ENCODE measurements at regions not wholly inside any gene's neighbourhood (a gene's known extent, or its start where the extent isn't known, plus 50 kb on each side); places are given as distances from the start of the nearest gene placed in this dataset.
A peak's percentile ranks its signal among the peaks of the same experiment; 100 is the strongest.

- Histone ChIP-seq H3K27ac (ENCODE audit: insufficient read depth, low read length, poor library complexity, severe bottlenecking) (no peak overlapping the region), H3K36me3 (ENCODE audit: control insufficient read depth, insufficient read depth, low read length) (no peaks in the 10 kb centered on the region), H3K4me1 (ENCODE audit: control insufficient read depth, insufficient read depth, low read length, poor library complexity, severe bottlenecking) (peaks cover 4% of the 10 kb centered on the region), H3K27me3 (replicated peaks; ENCODE audit: control insufficient read depth, insufficient read depth, low read length, poor library complexity, severe bottlenecking) (peaks cover 3% of the 10 kb centered on the region), H3K4me3 (ENCODE audit: insufficient read depth, low read depth, low read length, poor library complexity, severe bottlenecking) (no peak overlapping the region), H3K9me3 (ENCODE audit: control insufficient read depth, low read length) (no peaks in the 10 kb centered on the region)
- no peak for DNase-seq
These were observed 69.8 kb upstream of the STEAP1B start for GRCh38 chr7:22569586-22570321.

GRCh38 chr7:22566592-22566991 lies 66.6 kb upstream of the STEAP1B start:
- Histone ChIP-seq H3K27me3 (replicated peaks; ENCODE audit: control insufficient read depth, insufficient read depth, low read length, poor library complexity, severe bottlenecking) (peaks cover 6% of the 10 kb centered on the region), H3K36me3 (ENCODE audit: control insufficient read depth, insufficient read depth, low read length) (no peaks in the 10 kb centered on the region), H3K27ac (ENCODE audit: insufficient read depth, low read length, poor library complexity, severe bottlenecking) (no peak overlapping the region), H3K4me1 (ENCODE audit: control insufficient read depth, insufficient read depth, low read length, poor library complexity, severe bottlenecking) (peaks cover 19% of the 10 kb centered on the region), H3K9me3 (ENCODE audit: control insufficient read depth, low read length) (no peaks in the 10 kb centered on the region), H3K4me3 (ENCODE audit: insufficient read depth, low read depth, low read length, poor library complexity, severe bottlenecking) (no peak overlapping the region)
- no peak for DNase-seq

- Histone ChIP-seq H3K4me3 (ENCODE audit: insufficient read depth, low read depth, low read length, poor library complexity, severe bottlenecking) (no peak overlapping the region), H3K27me3 (replicated peaks; ENCODE audit: control insufficient read depth, insufficient read depth, low read length, poor library complexity, severe bottlenecking) (peaks cover 6% of the 10 kb centered on the region), H3K36me3 (ENCODE audit: control insufficient read depth, insufficient read depth, low read length) (no peaks in the 10 kb centered on the region), H3K4me1 (ENCODE audit: control insufficient read depth, insufficient read depth, low read length, poor library complexity, severe bottlenecking) (peaks cover 19% of the 10 kb centered on the region), H3K27ac (ENCODE audit: insufficient read depth, low read length, poor library complexity, severe bottlenecking) (no peak overlapping the region), H3K9me3 (ENCODE audit: control insufficient read depth, low read length) (no peaks in the 10 kb centered on the region)
- DNase-seq: no peak
These were observed 66.2 kb upstream of the STEAP1B start for GRCh38 chr7:22566176-22566575.

GRCh38 chr7:22565315-22565811 lies 65.4 kb upstream of the STEAP1B start:
- peaks cover 19% of the 10 kb centered on the region for H3K4me1 ChIP-seq (ENCODE audit: control insufficient read depth, insufficient read depth, low read length, poor library complexity, severe bottlenecking)
- H3K36me3 ChIP-seq (ENCODE audit: control insufficient read depth, insufficient read depth, low read length): no peaks in the 10 kb centered on the region
- H3K27ac ChIP-seq (ENCODE audit: insufficient read depth, low read length, poor library complexity, severe bottlenecking): no peak overlapping the region
- DNase-seq: no peak
- no peak overlapping the region for H3K4me3 ChIP-seq (ENCODE audit: insufficient read depth, low read depth, low read length, poor library complexity, severe bottlenecking)
- peaks cover 6% of the 10 kb centered on the region for H3K27me3 ChIP-seq (replicated peaks; ENCODE audit: control insufficient read depth, insufficient read depth, low read length, poor library complexity, severe bottlenecking)
- no peaks in the 10 kb centered on the region for H3K9me3 ChIP-seq (ENCODE audit: control insufficient read depth, low read length)

DNA sequence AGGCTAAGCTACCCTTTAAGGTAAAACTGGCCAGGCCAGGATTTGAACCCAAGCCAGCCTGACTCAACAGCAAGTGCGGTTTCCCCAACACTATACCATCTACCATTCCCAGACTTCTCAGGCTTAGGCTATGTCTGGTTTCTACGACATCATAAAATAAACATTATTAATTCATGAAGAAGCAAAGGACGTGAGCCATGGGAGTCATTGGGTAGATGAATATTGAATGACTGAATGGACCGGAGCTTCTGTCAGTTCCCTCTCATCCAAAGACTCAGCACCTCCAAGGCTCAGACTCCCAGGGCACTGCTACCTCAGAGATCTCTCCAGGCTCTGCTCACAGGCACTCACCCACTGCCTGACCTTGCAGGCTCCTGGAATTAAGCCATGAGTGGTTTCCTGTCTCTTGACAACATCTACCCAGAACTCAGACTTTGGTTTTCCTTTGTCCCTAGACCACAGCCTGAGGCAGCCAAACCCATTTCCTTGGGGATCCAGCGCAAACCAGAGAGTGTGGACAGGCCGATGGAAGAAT lies 64.6 kb upstream of the STEAP1B start:
- H3K4me3 ChIP-seq (ENCODE audit: insufficient read depth, low read depth, low read length, poor library complexity, severe bottlenecking): no peak overlapping the region
- H3K27me3 ChIP-seq (replicated peaks; ENCODE audit: control insufficient read depth, insufficient read depth, low read length, poor library complexity, severe bottlenecking): peaks cover 6% of the 10 kb centered on the region
- no peak for DNase-seq
- H3K36me3 ChIP-seq (ENCODE audit: control insufficient read depth, insufficient read depth, low read length): no peaks in the 10 kb centered on the region
- no peak overlapping the region for H3K27ac ChIP-seq (ENCODE audit: insufficient read depth, low read length, poor library complexity, severe bottlenecking)
- H3K4me1 ChIP-seq (ENCODE audit: control insufficient read depth, insufficient read depth, low read length, poor library complexity, severe bottlenecking): peaks cover 19% of the 10 kb centered on the region
- H3K9me3 ChIP-seq (ENCODE audit: control insufficient read depth, low read length): no peaks in the 10 kb centered on the region

- Histone ChIP-seq H3K4me1 (ENCODE audit: control insufficient read depth, insufficient read depth, low read length, poor library complexity, severe bottlenecking) (peaks cover 19% of the 10 kb centered on the region), H3K4me3 (ENCODE audit: insufficient read depth, low read depth, low read length, poor library complexity, severe bottlenecking) (peak overlapping the region; percentile 28)
These were observed 63.7 kb upstream of the STEAP1B start for GRCh38 chr7:22563621-22564241.

GRCh38 chr7:22563032-22563501 lies 63.1 kb upstream of the STEAP1B start:
- Histone ChIP-seq H3K36me3 (ENCODE audit: control insufficient read depth, insufficient read depth, low read length) (no peaks in the 10 kb centered on the region), H3K4me1 (ENCODE audit: control insufficient read depth, insufficient read depth, low read length, poor library complexity, severe bottlenecking) (peaks cover 19% of the 10 kb centered on the region), H3K27ac (ENCODE audit: insufficient read depth, low read length, poor library complexity, severe bottlenecking) (no peak overlapping the region), H3K9me3 (ENCODE audit: control insufficient read depth, low read length) (no peaks in the 10 kb centered on the region), H3K4me3 (ENCODE audit: insufficient read depth, low read depth, low read length, poor library complexity, severe bottlenecking) (peak overlapping the region; percentile 28), H3K27me3 (replicated peaks; ENCODE audit: control insufficient read depth, insufficient read depth, low read length, poor library complexity, severe bottlenecking) (peaks cover 6% of the 10 kb centered on the region)
- no peak for DNase-seq

More at GRCh38 chr7:22563621-22564241, 63.7 kb upstream of the STEAP1B start:
- no peak for DNase-seq
- no peak overlapping the region for H3K27ac ChIP-seq (ENCODE audit: insufficient read depth, low read length, poor library complexity, severe bottlenecking)
- peaks cover 6% of the 10 kb centered on the region for H3K27me3 ChIP-seq (replicated peaks; ENCODE audit: control insufficient read depth, insufficient read depth, low read length, poor library complexity, severe bottlenecking)
- no peaks in the 10 kb centered on the region for H3K9me3 ChIP-seq (ENCODE audit: control insufficient read depth, low read length)
- H3K36me3 ChIP-seq (ENCODE audit: control insufficient read depth, insufficient read depth, low read length): no peaks in the 10 kb centered on the region

DNA sequence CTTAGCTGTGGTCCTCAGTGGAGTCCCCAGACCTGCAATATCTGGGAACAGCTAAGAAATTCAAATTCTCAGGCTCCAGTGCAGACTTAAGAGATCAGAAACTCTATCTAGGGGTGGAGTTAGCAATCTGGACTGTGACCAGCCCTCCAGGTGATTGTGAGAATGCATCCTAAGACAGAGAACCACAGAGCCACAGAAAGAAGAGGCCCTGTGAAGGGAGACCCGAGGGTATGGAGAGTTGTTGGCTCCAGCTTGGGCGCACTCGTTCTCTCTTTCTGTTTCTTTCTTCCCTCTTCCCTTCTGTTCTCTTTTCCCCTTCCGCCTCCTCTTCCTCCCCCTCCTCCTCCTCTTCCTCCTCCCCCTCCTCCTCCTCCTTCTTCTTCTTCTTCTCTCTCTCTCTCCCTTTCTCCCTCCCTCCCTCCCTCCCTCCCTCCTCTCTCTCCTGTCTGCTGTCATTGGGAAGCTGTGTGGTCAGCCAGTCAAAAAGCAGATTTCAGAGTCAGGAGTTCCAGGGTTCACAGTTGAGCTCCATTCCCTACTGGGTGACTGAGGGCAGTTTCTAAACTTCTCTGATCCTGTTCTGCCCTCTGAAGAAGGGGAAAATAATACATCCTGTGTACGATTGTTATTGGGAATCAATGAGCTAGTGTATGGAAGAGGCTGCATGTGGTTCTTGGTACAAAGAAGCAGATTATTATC lies 62.1 kb upstream of the STEAP1B start:
- Histone ChIP-seq H3K4me3 (ENCODE audit: insufficient read depth, low read depth, low read length, poor library complexity, severe bottlenecking) (no peak overlapping the region), H3K36me3 (ENCODE audit: control insufficient read depth, insufficient read depth, low read length) (no peaks in the 10 kb centered on the region), H3K4me1 (ENCODE audit: control insufficient read depth, insufficient read depth, low read length, poor library complexity, severe bottlenecking) (peaks cover 19% of the 10 kb centered on the region), H3K27ac (ENCODE audit: insufficient read depth, low read length, poor library complexity, severe bottlenecking) (no peak overlapping the region), H3K27me3 (replicated peaks; ENCODE audit: control insufficient read depth, insufficient read depth, low read length, poor library complexity, severe bottlenecking) (peaks cover 6% of the 10 kb centered on the region), H3K9me3 (ENCODE audit: control insufficient read depth, low read length) (no peaks in the 10 kb centered on the region)
- DNase-seq: no peak

GRCh38 chr7:22561321-22561811 lies 61.4 kb upstream of the STEAP1B start:
- no peak overlapping the region for H3K4me3 ChIP-seq (ENCODE audit: insufficient read depth, low read depth, low read length, poor library complexity, severe bottlenecking)
- no peaks in the 10 kb centered on the region for H3K36me3 ChIP-seq (ENCODE audit: control insufficient read depth, insufficient read depth, low read length)
- no peak for DNase-seq
- H3K27ac ChIP-seq (ENCODE audit: insufficient read depth, low read length, poor library complexity, severe bottlenecking): no peak overlapping the region
- no peaks in the 10 kb centered on the region for H3K9me3 ChIP-seq (ENCODE audit: control insufficient read depth, low read length)
- H3K27me3 ChIP-seq (replicated peaks; ENCODE audit: control insufficient read depth, insufficient read depth, low read length, poor library complexity, severe bottlenecking): peaks cover 6% of the 10 kb centered on the region
- H3K4me1 ChIP-seq (ENCODE audit: control insufficient read depth, insufficient read depth, low read length, poor library complexity, severe bottlenecking): peaks cover 19% of the 10 kb centered on the region
